ENCODE measurements at regions not wholly inside any gene's neighbourhood (a gene's known extent, or its start where the extent isn't known, plus 50 kb on each side); places are given as distances from the start of the nearest gene placed in this dataset.

- TF ChIP-seq CTCF (IDR thresholded peaks at IDR 0.05) (no peak), POLR2A (IDR thresholded peaks at IDR 0.05) (no peak)
Measured at GRCh38 chr1:78224246-78224785, 178.6 kb downstream of the GIPC2 start.

Measured in esophagus squamous epithelium (tissue), 4 donors.